NCI-H69 (cell line): ENCODE measurements at regions not wholly inside any gene's neighbourhood (a gene's known extent, or its start where the extent isn't known, plus 50 kb on each side); places are given as distances from the start of the nearest gene placed in this dataset.
"Not testable (repeated sequence)": the region's sequence is repeated elsewhere in the genome, so short reads cannot be mapped to it uniquely, and the experiment has no call there.

Experiments
- DNase-seq: peaks from one replicate; lab custom pipeline; 2025; lab: John Stamatoyannopoulos, UW

DNA sequence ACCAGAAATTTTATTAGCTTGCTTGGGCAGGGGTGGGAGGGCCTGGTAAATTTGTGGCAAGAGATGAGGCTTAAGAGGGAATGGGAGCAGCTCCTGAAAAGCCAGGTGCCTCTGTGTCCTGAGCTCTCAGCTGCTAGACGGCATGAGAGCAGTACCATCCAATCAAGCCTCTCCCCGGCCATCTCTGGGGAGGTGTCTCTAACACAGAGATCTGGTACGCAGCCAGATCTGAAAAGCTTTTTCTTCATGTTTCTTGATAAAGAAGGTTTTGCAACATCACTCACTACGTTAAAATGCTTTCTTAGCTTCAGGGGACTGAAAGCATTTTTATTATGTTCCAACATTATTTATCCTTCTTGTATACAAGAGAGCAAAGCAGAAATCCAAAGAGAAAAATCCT, 488.2 kb downstream of the RBFOX1 start:
- DNase-seq, result no peak

DNA sequence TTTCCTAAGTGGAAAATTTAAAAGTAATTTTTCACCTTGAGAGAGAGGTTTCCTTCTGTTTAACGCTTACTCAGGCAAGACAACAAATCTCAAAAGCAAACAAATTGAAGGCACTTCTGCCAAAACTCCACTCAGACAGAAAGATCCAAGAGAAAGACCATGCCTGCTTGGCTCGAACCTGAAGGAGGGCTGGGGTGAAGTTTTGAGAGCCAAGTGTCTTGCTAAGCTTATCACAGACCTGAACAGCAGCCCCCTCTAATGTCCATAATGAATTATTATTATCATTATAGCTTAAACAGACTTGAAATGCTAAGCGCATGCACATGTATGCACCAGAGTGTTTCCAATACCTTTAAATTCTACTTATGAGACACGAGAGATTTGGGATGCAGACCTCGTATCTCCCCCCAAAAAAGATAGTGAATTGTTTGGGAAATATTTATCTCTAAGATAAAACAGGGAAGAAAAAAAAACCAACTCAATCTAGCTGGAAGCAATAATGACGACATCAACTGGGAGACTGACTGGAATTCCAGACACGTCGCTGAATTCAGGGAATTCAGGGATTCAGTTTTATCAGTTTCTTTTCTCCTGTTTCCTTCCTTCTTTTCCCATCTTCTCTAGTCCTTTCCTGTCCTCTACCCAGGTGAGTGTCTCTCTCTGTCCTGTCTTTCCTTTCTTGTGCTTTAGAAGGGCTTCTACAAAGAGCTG, 473.2 kb downstream of the RBFOX1 start:
- no peak for DNase-seq

DNA sequence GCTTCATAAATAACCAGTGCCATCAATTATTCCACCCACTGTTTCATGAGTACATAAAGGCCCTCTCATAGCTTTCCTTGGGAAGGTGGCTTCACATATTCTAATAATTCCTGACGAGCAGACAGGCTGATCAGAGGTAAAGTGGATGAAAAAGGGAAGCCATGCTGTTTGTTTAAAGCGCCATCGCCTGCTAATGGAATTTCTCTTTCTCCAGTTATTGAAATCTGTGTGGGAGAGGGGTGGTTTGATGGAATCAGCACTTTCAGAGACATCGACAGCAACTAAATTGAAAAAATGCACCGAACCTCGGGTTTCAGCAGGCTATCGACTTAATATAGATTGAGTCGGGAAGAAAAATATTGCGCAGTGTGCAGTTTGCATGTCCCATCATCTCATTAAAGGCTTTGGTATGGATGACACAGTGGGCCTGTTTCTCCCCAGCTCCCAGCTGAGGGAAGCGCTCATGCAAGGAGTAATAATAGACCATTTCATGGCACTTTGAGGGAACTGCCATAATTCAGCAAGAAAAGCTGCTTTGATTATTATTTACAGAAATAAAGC, 472.1 kb downstream of the RBFOX1 start:
- DNase-seq, result no peak

DNA sequence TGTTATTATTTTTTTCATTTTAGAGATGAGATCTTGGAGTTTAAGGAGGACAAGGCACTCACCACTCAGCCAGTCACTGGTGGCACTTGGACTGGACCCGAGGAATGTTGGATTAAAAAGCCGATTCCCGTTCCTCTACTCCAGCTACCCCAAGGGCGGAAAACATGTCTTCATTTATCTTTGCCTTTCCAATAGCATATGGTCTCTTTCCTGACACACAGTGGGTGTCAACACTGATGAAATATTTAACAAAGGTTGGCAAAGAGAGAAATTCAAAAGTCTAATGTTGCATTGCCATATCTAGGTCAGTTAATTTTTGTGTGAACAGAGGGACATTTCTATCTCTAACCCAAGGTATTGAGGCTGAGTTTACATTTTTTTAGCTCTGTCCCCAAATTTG, 459.7 kb downstream of the RBFOX1 start:
- DNase-seq, result no peak

DNA sequence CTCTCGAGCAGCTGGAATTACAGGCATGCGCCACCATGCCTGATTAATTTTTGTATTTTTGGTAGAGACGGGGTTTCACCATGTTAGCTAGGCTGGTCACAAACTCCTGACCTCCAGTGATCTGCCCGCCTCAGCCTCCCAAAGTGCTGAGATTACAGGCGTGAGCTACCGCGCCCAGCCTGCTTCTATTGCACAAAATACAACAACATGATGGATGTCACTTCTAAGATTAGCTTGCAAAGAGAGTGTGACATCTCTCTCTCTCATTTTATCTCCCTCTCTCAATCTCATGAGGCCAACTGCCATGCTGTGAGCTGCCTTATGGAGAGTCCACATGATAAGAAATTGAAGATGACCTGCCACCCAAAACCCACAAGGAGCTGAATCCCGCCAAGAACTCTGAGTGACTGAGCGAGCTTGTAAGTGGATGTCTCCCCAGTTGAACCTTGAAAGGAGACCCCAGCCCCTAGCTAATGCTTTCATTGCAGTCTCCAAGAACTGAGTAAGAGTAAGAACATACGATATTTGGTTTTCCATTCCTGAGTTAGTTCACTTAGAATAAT, 458.5 kb downstream of the RBFOX1 start:
- no peak for DNase-seq

DNA sequence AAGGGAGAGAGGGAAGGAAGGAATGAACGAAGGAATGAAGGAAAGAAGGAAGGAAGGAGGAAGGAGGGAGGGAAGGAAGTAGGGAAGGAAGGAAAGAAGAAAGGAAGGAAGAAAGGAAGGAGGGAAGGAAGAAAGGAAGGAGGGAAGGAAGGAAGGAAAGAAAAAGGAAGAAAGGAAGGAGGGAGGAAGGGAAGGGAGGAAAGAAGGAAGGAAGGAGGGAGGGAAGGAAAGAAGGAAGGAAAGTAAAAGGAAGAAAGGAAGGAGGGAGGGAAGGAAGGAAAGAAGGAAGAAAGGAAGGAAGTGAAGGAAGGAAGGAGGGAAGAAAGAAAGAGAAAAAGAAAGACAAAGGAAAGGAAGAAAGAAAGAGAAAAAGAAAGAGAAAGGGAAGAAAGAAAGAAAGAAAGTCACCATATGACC, 442.4 kb downstream of the RBFOX1 start:
- no peak for DNase-seq

DNA sequence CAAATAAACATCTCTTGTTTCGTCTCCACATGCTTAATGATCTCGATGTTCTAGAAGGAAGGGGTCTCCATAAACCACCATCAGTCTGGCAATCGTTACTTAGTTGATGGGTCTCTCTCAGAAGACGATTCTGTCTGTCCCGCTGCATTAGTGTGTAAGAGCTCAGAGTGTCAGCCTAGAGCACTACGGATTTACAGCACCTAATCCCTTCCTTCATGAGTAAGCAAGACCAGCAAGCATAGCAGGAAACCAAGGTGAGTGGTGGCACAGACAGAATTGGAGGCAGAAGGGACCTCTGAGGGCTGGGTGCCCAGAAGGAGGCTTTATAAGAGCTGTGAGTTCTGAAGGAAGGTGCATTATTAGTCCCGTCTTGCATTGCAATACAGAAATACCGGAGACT, 440.1 kb downstream of the RBFOX1 start:
- DNase-seq, result no peak

DNA sequence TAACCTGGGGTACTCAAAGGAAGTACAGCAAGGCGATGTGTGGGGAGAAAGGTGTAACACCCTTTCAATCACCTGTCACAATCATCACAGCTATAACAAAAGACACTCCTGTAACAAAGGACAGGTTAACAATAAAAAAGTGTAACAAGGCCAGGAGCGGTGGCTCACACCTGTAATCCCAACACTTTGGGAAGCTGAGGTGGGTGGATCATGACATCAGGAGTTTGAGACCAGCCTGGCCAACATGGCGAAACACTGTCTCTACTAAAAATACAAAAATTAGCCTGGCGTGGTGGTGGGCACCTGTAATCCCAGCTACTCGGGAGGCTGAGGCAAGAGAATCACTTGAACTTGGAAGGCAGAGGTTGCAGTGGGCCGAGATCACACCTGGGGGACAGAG, 436.4 kb downstream of the RBFOX1 start:
- DNase-seq, result not testable (repeated sequence)

DNA sequence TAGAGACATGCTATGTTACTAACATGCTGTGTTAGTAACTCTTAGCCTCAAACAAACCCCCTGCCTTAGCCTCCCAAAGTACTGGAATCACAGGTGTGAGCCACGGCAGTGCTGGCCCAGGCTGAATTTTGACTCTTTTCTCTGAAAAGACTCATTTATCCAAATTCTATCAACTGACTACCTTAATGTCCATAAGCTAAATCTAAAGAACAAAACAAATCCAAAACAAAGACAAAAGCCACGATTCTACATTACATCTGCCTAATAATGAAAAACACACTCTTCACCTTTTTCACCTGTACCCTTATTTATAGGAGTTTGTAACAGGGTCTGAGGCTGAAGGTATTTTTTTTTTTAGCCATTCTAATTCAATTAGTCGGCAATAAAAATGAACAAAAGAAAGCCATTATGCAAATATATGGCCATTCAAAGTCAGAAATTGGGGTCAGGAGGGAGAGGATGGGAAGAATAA, 432.5 kb downstream of the RBFOX1 start:
- DNase-seq, result no peak

DNA sequence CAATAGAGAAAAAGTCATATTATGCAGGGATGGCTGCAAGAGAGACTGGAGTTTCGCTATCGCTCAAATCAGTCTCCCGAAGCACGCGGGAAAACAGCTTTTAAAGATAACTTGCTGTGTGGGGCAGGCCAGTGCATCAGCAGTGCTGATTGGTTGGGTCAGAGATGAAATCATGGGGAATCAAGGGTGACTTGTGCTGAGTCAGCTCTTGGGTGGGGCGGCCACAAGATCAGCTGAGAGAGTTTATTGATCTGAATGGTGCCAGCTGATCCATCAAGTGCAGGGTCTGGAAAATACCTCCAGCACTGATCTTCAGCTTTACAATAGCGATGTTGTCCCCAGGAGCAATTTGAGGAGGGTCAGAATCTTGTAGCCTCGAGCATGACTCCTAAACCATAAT, 430.5 kb downstream of the RBFOX1 start:
- no peak for DNase-seq
